HCT116 (cell line): ENCODE measurements at regions not wholly inside any gene's neighbourhood (a gene's known extent, or its start where the extent isn't known, plus 50 kb on each side); places are given as distances from the start of the nearest gene placed in this dataset.
A peak's percentile ranks its signal among the peaks of the same experiment; 100 is the strongest.

Experiments
- ATAC-seq: fragments of 200-7000 bp; cut with Tn5 transposase; 2 replicates; pipeline ENCODE4 v1.9.1; 2020; ENCODE audit warnings: mild to moderate bottlenecking, moderate library complexity
- BruUV-seq: library from RNA; stranded (reverse); fragments of 400-500 nt; replicated peaks from 2 replicates; lab custom pipeline; 2021; lab: Mats Ljungman, UMichigan
- CTCF ChIA-PET: fragments of 300-600 bp; sonication (Branson Sonifier 250); formaldehyde crosslinking; loops from one replicate; lab custom pipeline; 2021; ENCODE audit warnings: antibody characterized with exemption; lab: Charles Lee
- POLR2A ChIA-PET: fragments of 300-600, 350-600 bp; sonication (Branson Sonifier 250); formaldehyde crosslinking; loops from one replicate; lab custom pipeline; 2021; ENCODE audit warnings: antibody characterized with exemption; lab: Charles Lee
- RAD21 ChIA-PET, 2 experiments: fragments of 300-600 bp; sonication (Branson Sonifier 250); formaldehyde crosslinking; loops; one replicate each; lab custom pipeline; 2023; ENCODE audit warnings: low total read pairs in 2 of 2; ENCODE audit not compliant: uncharacterized antibody in 2 of 2, unreplicated experiment in 2 of 2, low non-redundant PET in 1 of 2; lab: Charles Lee
- DNase-seq: peaks from one replicate; pipeline ENCODE4 v3.0.0-alpha.2; 2010; ENCODE audit warnings: low read depth, low spot score
- H2AFZ ChIP-seq: fragments of 200-600 bp; shearing (Covaris generic), sonication (generic); 2 replicates; pipeline ENCODE4 v1.6.1; 2017; ENCODE audit warnings: low read depth, mixed run types, mixed read lengths, antibody characterized with exemption, low read length; ENCODE audit not compliant: poor library complexity, severe bottlenecking
- H3K27ac ChIP-seq: 2 replicates; pipeline ENCODE4 v1.5.1; 2012; ENCODE audit warnings: low read depth, low read length
- H3K27me3 ChIP-seq: fragments of 200-600 bp; sonication (generic); 2 replicates; pipeline ENCODE4 v1.6.1; 2016; ENCODE audit warnings: mixed run types, low read length, mixed read lengths; ENCODE audit not compliant: insufficient read depth
- H3K36me3 ChIP-seq, 2 experiments: fragments of 200-500 bp in 1 of 2; fragments of 200-600 bp in 1 of 2; sonication (Bioruptor generic) in 1 of 2; sonication (generic) in 1 of 2; 2 replicates each; pipeline versions ENCODE4 v1.5.1 to v1.6.1; 2014 to 2016; ENCODE audit warnings: low read length in 2 of 2, inconsistent platforms in 1 of 2, mixed read lengths in 1 of 2, mixed run types in 1 of 2; ENCODE audit not compliant: insufficient read depth in 2 of 2, control insufficient read depth in 1 of 2
- H3K4me1 ChIP-seq, 2 experiments: fragments of 200-600 bp in 1 of 2; sonication (generic) in 1 of 2; 2 replicates each; pipeline versions ENCODE4 v1.5.1 to v1.6.1; 2012 to 2017; ENCODE audit warnings: low read length in 2 of 2, inconsistent platforms in 1 of 2, mild to moderate bottlenecking in 1 of 2, mixed read lengths in 1 of 2, mixed run types in 1 of 2, moderate library complexity in 1 of 2; ENCODE audit not compliant: insufficient read depth in 2 of 2, control insufficient read depth in 1 of 2
- H3K4me2 ChIP-seq: fragments of 200-600 bp; sonication (generic); 2 replicates; pipeline ENCODE4 v1.6.1; 2017; ENCODE audit warnings: mixed run types, low read length, mixed read lengths
- H3K4me3 ChIP-seq, 2 experiments: fragments of 200-600 bp in 1 of 2; sonication (generic) in 1 of 2; replicated peaks in 1 of 2; 2 replicates each; pipeline ENCODE4 v1.5.1; 2011 to 2016; ENCODE audit warnings: low read length in 2 of 2, control low read depth in 1 of 2, low read depth in 1 of 2, mild to moderate bottlenecking in 1 of 2, mixed read lengths in 1 of 2, mixed run types in 1 of 2
- H3K79me2 ChIP-seq: fragments of 200-600 bp; sonication (generic); 2 replicates; pipeline ENCODE4 v1.6.1; 2017; ENCODE audit warnings: mild to moderate bottlenecking, mixed run types, low read length, moderate library complexity, mixed read lengths; ENCODE audit not compliant: insufficient read depth
- H3K9ac ChIP-seq: fragments of 200-600 bp; sonication (generic); 2 replicates; pipeline ENCODE4 v1.6.1; 2016; ENCODE audit warnings: low read length, mixed read lengths
- H3K9me2 ChIP-seq: fragments of 200-600 bp; sonication (generic), shearing (Covaris generic); 2 replicates; pipeline ENCODE4 v1.6.1; 2017; ENCODE audit warnings: mixed run types, mild to moderate bottlenecking, moderate library complexity; ENCODE audit not compliant: insufficient read depth
- H3K9me3 ChIP-seq, 2 experiments: fragments of 200-500 bp in 1 of 2; fragments of 200-600 bp in 1 of 2; sonication (Bioruptor generic) in 1 of 2; sonication (generic) in 1 of 2; 2 replicates each; pipeline ENCODE4 v1.6.1; 2014 to 2017; ENCODE audit warnings: low read length in 2 of 2, mixed read lengths in 2 of 2, inconsistent platforms in 1 of 2, low read depth in 1 of 2, mild to moderate bottlenecking in 1 of 2, mixed run types in 1 of 2, moderate library complexity in 1 of 2; ENCODE audit not compliant: control insufficient read depth in 1 of 2, insufficient read depth in 1 of 2
- H4K20me1 ChIP-seq: fragments of 200-600 bp; sonication (generic), shearing (Covaris generic); 2 replicates; pipeline ENCODE4 v1.6.1; 2017; ENCODE audit warnings: mixed run types, mild to moderate bottlenecking, moderate library complexity; ENCODE audit not compliant: insufficient read depth
- CEBPB ChIP-seq: IDR thresholded peaks from 2 replicates; pipeline ENCODE4 v1.6.1; 2012; ENCODE audit warnings: low read depth
- CTCF ChIP-seq, 3 experiments: fragments of 200-600 bp in 1 of 3; sonication (generic) in 1 of 3; IDR thresholded peaks in 2 of 3; conservative IDR thresholded peaks in 1 of 3; 2 replicates each; pipeline ENCODE4 v1.5.1; 2012 to 2017; ENCODE audit warnings: low read depth in 2 of 3, low read length in 2 of 3, antibody characterized with exemption in 1 of 3, borderline replicate concordance in 1 of 3, control low read depth in 1 of 3, mild to moderate bottlenecking in 1 of 3, mixed read lengths in 1 of 3, mixed run types in 1 of 3, moderate library complexity in 1 of 3; ENCODE audit not compliant: insufficient read depth in 1 of 3
- POLR2A ChIP-seq: IDR thresholded peaks from 2 replicates; pipeline ENCODE4 v1.7.0; 2011; ENCODE audit warnings: borderline replicate concordance; ENCODE audit not compliant: insufficient read depth, insufficient read length; ENCODE audit errors: extremely low read depth
- SIN3A ChIP-seq: IDR thresholded peaks from 2 replicates; pipeline ENCODE4 v1.6.1; 2012; ENCODE audit warnings: low read depth
- SRF ChIP-seq: IDR thresholded peaks from 2 replicates; pipeline ENCODE4 v1.6.1; 2012; ENCODE audit warnings: low read depth
- intact Hi-C: fragments of 100-400 bp; cut with micrococcal nuclease; formaldehyde crosslinking; loops from 2 replicates; pipeline ENCODE4 v1.10.0; 2022

DNA sequence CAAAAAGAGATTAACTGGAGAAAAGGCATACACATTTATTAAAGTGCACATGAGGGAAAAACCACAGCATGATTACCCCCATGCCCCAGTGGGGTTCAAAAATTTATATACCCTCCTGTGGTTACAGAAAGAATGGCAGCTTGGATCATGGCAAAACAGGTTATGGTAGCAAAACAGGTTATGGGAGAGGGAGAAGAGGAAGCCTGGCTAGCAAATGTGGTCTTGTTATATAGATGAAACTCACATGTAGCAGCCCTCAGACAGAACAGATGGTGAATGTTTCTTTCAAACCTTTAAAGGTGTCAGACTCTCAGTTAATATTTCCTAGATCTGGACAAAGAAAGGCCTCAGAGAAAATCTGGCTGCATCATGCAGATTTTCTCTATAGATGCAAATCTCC is 178.2 kb upstream of the ZC3H15 start:
- H3K36me3 ChIP-seq = no peaks in the 10 kb centered on the region
- intact Hi-C loops = no loop called here
- H3K27me3 ChIP-seq = no peaks in the 10 kb centered on the region
- H3K9me2 ChIP-seq = no peaks in the 10 kb centered on the region
- ChIA-PET POLR2A (no interaction called here), CTCF (no interaction called here), RAD21 (no interaction called here)
- no peak overlapping the region for H3K27ac ChIP-seq
- no peak for DNase-seq
- H3K4me2 ChIP-seq = no peak overlapping the region
- TF ChIP-seq SIN3A = no peak
- 0 out of 6 replicates have a peak, but pooled peaks of 1 of the 3 experiments have one; percentile 10 for TF ChIP-seq CTCF (IDR thresholded peaks at IDR 0.05 in 2 of 3, conservative IDR thresholded peaks at IDR 0.05 in 1 of 3; ENCODE audit: borderline replicate concordance in 1 of 3, insufficient read depth in 1 of 3, low read depth in 2 of 3, low read length in 2 of 3)
- ATAC-seq = no peak
- peaks cover 0 to 6% of the 10 kb centered on the region in 2 experiments; a peak in 1 of 4 replicates for H3K4me1 ChIP-seq
- H3K4me3 ChIP-seq = no peak overlapping the region
- H4K20me1 ChIP-seq = no peaks in the 10 kb centered on the region
- H3K9ac ChIP-seq = no peak overlapping the region
- H3K79me2 ChIP-seq = no peaks in the 10 kb centered on the region
- BruUV-seq = no TSS peak
- no peak overlapping the region for H2AFZ ChIP-seq
- H3K9me3 ChIP-seq = no peaks in the 10 kb centered on the region

- CTCF ChIA-PET = no interaction called here
- Histone ChIP-seq H4K20me1 (no peaks in the 10 kb centered on the region), H3K36me3 (no peaks in the 10 kb centered on the region), H3K4me1 (peaks cover 0 to 6% of the 10 kb centered on the region in 2 experiments; a peak in 1 of 4 replicates), H2AFZ (no peak overlapping the region), H3K9me3 (no peaks in the 10 kb centered on the region), H3K9me2 (no peaks in the 10 kb centered on the region), H3K4me3 (no peak overlapping the region), H3K27me3 (no peaks in the 10 kb centered on the region), H3K9ac (no peak overlapping the region), H3K79me2 (no peaks in the 10 kb centered on the region), H3K4me2 (no peak overlapping the region), H3K27ac (no peak overlapping the region)
- TF ChIP-seq POLR2A = no peak
- TF ChIP-seq SRF = no peak
- TF ChIP-seq CEBPB = peak; percentile 38; the same call in 1 of the 2 replicates
- no TSS peak for BruUV-seq
- intact Hi-C loops = no loop called here
- RAD21 ChIA-PET = no interaction called here
- ATAC-seq (no peak), DNase-seq (no peak)
- POLR2A ChIA-PET = no interaction called here
Measured at GRCh38 chr2:186308347-186308746, 177.7 kb upstream of the ZC3H15 start.
